ENCODE measurements at regions not wholly inside any gene's neighbourhood (a gene's known extent, or its start where the extent isn't known, plus 50 kb on each side); places are given as distances from the start of the nearest gene placed in this dataset.

DNA sequence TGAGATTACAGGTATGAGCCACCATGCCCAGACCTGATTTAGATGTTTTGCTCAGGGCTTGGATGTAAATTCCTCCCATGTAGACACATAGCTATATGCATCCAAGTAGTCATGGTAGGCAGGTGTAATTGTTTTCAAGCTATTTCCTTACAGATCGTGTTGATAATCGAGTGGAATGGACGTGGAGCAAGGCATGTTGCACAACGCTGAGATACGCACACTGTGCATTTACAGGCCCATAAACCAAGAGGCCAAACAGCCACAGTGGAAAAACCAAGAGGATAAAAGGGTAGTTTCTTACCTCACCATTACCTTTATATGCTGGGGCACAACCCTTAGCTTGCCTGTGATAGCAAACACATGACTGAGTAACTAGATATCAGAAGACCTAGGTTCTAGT lies 51.0 kb upstream of the ADGRF1 start:
- POLR2A ChIA-PET, result no interaction called here
- TF ChIP-seq ARNT (IDR thresholded peaks at IDR 0.05), result no peak
- no peak for TF ChIP-seq L3MBTL2 (conservative IDR thresholded peaks at IDR 0.05)
- TF ChIP-seq HDGF (IDR thresholded peaks at IDR 0.05; ENCODE audit: borderline replicate concordance), result no peak
- no peak for TF ChIP-seq TARDBP (IDR thresholded peaks at IDR 0.05)
- TF ChIP-seq NFRKB (IDR thresholded peaks at IDR 0.05), result no peak
- no peak for TF ChIP-seq SUZ12 (IDR thresholded peaks at IDR 0.05)
- TF ChIP-seq FOXK2 (IDR thresholded peaks at IDR 0.05), result no peak
- no peak for TF ChIP-seq ZNF384 (IDR thresholded peaks at IDR 0.05)
- TF ChIP-seq, protein P1, sequence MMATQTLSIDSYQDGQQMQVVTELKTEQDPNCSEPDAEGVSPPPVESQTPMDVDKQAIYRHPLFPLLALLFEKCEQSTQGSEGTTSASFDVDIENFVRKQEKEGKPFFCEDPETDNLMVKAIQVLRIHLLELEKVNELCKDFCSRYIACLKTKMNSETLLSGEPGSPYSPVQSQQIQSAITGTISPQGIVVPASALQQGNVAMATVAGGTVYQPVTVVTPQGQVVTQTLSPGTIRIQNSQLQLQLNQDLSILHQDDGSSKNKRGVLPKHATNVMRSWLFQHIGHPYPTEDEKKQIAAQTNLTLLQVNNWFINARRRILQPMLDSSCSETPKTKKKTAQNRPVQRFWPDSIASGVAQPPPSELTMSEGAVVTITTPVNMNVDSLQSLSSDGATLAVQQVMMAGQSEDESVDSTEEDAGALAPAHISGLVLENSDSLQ (IDR thresholded peaks at IDR 0.05), result no peak
- no peak for TF ChIP-seq FOXA1 (IDR thresholded peaks at IDR 0.05)
- TF ChIP-seq CTBP1 (IDR thresholded peaks at IDR 0.05; ENCODE audit: borderline replicate concordance), result no peak
- no peak for TF ChIP-seq ELF4 (IDR thresholded peaks at IDR 0.05)
- no peak for TF ChIP-seq LEF1 (IDR thresholded peaks at IDR 0.05; ENCODE audit: borderline replicate concordance)
- CTCF ChIA-PET, result interaction anchor here (0.6 to 1.9 kb wide), 4 partner anchors 10 to 218 kb away, joined by 3 to 5 read pairs (median 4); no protein-coding TSS in a partner anchor
- DNase-seq (ENCODE audit: extremely low spot score), result no peak

DNA sequence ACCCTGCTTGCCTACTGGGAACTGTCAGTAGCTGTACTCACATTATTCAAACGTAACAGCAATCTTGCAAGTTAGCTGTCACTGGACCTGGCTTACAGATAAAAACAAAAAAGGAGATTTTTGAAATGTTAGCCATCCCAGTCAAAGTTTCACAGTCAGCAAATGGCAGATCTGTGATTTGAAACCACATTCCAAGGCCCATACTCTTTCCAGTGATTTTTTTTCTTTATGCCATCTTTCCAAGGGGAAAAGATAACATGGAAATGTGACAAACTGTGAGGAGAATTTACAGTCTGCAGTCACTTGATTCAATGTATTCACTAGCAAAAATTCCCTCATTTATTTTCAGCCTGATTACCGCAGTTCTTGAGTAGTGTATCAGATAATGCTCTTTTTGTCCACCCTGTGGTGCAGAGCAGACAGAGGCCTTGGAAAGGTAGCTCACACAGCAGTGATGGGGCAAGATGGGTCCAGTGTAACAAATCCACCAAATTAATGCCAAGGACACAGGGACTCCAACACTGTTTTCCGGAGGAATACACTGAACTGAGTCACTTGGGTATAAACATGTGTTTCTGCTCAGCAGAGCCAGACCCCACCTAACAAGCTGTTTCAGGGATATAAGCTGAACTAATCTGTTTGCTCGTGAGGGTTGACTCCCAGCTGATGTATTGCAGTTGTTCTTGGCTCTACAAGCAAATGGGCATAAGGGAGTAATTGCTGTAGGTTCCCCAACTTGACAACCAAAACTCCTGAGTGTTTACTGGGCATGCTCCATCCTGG lies 49.9 kb upstream of the ADGRF1 start:
- TF ChIP-seq L3MBTL2 (conservative IDR thresholded peaks at IDR 0.05) (no peak), HDGF (IDR thresholded peaks at IDR 0.05; ENCODE audit: borderline replicate concordance) (no peak), FOXK2 (IDR thresholded peaks at IDR 0.05) (no peak), LEF1 (IDR thresholded peaks at IDR 0.05; ENCODE audit: borderline replicate concordance) (no peak), FOXM1 (IDR thresholded peaks at IDR 0.05; ENCODE audit: borderline replicate concordance) (no peak), FOXA1 (IDR thresholded peaks at IDR 0.05) (no peak), TARDBP (IDR thresholded peaks at IDR 0.05) (no peak), NFRKB (IDR thresholded peaks at IDR 0.05) (no peak), ARNT (IDR thresholded peaks at IDR 0.05) (no peak), SUZ12 (IDR thresholded peaks at IDR 0.05) (no peak), ELF4 (IDR thresholded peaks at IDR 0.05) (no peak), BHLHE40 (IDR thresholded peaks at IDR 0.05; ENCODE audit: borderline replicate concordance) (no peak), ZNF384 (IDR thresholded peaks at IDR 0.05) (no peak), CTBP1 (IDR thresholded peaks at IDR 0.05; ENCODE audit: borderline replicate concordance) (no peak), SP1 (IDR thresholded peaks at IDR 0.05) (no peak)
- TF ChIP-seq, protein P1 (IDR thresholded peaks at IDR 0.05), result no peak
- POLR2A ChIA-PET, result interaction anchor here (0.6 to 0.7 kb wide), 2 partner anchors 9 to 113 kb away, joined by 3 read pairs; no protein-coding TSS in a partner anchor
- no peak for DNase-seq (ENCODE audit: extremely low spot score)
- CTCF ChIA-PET, result interaction anchor here (0.5 to 0.8 kb wide), 2 partner anchors 95 to 386 kb away, joined by 6 to 10 read pairs; no protein-coding TSS in a partner anchor

All from HEK293T (cell line).